HG02798 (cell line): ENCODE measurements at regions not wholly inside any gene's neighbourhood (a gene's known extent, or its start where the extent isn't known, plus 50 kb on each side); places are given as distances from the start of the nearest gene placed in this dataset.

Source experiments
- ATAC-seq: cut with Tn5 transposase; IDR thresholded peaks from one replicate; pipeline ENCODE4 v1.9.1; 2021; ENCODE audit warnings: mild to moderate bottlenecking; ENCODE audit not compliant: unreplicated experiment, poor library complexity

DNA sequence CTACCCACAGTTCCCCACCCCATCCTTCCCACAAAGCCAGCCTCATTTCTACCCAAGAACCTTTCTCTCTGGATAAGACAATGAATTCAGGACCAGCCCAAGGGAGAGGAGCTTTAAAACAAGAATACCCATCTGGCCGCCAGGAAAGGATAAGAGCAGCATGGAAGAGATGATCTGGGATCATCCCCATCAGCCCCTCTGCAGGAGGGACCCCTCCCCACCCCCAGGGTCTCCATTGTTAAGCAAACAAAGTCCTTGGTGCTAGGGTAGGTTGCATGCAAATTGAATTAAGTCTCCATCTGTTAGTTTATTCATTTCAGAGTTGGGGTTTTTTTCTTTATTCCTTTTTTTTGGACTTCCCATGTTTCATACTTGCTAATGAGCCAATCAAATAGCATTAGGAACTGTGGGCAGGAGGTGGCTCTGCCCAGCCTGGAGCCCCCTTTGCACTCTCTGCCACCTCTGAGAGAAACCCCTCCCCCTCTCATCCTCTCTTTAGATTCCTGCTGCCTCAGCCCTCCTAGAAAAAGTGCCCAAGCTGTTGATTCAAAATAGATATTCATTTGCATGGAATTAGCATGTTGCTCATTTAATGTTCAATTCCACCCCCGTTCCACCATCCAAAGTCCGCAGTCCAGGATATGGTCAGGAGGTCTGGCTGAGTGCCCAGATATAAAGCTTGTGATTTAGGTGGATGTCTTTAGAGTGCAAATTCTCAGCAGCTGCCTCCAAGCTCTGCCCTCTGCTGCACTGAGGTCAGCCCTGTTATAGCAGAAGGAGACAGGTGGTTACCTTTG lies 138.5 kb upstream of the NCAM1 start:
- ATAC-seq: no peak

DNA sequence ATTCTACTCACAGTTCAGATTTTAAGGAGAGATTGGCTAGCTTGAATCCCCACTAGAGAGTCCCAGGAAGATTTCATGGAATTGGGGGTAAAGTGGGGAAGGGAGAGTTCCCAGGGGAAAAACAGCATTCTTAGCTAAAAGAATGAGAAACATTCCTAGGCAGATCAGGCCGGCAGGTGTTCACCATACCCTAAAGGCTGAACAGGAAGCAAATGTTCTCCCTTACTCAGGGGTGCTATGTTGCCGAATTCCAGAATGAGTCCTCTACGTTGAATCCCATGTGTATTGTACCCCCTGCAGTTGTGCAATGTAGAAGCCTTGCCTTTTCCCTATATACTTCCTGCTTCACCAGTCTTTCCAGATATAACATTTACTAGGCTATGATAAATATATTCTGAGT lies 135.2 kb upstream of the NCAM1 start:
- no peak for ATAC-seq

DNA sequence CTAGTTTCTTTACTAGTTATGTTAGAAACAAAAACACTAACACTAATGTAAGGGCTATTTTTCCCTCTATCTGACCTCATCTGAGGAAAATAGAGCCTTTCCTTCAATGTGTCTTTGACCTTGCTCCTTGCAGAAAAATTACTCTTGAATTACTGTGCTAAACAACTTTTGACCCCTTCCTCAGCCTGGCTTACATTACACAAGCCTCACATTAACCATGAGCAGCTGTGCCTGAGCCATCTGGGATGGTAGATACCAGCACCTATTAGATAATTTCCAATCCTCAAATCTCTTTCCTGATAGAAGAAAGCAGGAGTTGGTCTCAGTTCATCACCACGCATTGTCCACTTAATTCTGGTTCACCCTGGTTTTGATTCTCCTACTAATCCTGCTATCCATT lies 134.4 kb upstream of the NCAM1 start:
- no peak for ATAC-seq

DNA sequence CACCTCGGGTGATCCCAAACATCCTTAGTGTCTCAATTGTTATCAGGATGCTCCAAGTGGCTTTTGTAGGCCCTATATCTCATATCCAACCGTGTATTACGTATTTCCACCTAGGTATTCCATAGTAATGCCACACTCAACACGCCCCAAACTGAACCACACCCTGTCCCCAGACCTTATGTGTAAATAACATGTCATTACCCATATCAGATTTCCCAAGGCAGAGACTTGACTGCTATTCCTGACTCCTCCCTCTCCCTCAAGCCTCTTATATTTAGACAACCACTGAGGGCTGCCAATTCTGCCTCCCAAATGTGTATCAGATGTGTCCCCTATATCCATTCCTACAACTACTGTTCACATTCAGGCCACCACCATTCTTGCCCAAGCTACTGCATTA lies 132.8 kb upstream of the NCAM1 start:
- no peak for ATAC-seq

DNA sequence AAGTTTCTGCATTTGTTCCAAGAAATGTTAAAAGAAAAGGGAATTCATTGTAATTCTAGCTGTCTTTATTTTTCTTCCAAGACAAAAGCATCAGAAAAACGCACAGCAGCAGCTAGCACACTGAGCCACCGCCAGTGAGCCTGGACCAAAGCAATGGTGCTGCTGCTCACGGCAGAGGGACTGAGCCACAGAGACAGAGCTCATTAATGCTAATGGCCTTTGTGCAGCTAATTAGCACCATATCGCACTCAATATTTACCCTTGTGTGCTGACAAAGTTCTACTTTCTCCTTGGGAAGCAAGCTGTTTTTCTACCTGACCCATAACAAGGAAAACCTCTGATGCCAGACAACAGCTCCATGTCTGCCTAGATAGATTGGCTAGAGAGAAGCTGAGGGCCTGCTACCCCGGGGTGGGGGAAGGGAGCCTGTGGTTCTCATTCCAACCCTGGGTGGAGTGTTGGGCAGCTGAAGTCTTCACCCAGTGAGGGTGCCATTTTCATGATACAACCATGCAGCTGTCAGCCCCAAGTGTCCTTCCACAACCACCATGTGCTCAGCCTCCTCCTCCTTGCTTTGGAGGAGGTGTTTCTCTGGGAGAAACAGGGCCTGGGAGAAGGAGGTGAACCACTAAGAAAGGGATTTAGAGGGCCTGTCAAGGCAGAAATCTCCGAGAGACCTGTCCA lies 131.1 kb upstream of the NCAM1 start:
- no peak for ATAC-seq

DNA sequence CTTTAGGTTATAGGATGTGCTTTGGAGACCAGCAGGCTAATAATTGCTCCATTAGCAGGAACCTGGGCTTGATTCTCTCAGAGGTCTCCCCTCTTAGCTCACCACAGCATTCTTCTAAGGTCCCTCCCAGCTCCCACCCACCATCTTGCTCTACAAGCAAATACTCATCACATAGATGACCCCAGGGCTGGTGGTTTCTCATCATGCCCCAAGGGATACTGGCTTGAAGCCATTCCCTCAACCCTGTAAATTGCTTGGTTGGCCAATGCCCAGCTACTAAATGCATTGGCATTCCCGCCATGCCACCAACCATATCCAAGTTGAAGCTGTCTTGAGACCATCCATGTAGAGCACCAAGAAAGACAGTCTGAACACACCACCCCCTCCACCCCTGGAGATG lies 130.2 kb upstream of the NCAM1 start:
- ATAC-seq: no peak

DNA sequence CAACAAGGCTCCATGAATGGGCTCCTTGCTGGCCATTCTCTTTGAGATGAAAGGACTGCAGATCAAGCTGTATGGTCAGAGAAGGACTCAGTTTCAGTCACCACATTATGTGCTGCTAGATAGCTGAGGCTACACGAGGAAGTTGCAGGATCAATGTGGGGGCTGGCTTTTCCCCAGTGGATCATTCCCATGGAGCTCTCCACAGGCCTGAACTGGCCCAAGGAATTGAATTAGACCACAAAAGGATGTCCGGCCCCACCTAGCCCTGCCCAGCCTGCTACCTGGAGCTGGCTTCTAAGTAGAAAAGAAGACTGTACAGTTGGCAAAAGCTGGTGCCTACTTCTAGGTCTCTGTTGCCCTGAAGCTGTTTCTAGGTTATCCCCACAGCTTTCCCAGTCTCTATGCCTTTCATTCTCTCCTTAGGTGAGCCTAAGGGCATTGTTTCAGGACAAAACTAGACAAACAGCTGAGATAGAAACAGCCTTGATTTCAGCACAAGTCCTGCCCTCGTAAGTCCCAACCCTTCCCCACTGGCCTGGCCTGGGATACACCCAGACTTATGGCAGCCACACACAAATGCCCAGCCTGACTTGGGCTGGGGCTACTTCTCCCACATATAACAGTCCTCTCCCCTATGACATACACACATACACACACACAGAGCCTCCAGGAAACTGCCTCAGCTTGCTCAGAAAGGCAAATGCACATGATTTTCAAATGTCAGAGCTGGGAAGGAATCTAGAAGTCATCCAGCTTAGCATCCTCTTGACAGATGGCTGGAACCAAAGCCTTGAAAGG lies 129.1 kb upstream of the NCAM1 start:
- no peak for ATAC-seq

DNA sequence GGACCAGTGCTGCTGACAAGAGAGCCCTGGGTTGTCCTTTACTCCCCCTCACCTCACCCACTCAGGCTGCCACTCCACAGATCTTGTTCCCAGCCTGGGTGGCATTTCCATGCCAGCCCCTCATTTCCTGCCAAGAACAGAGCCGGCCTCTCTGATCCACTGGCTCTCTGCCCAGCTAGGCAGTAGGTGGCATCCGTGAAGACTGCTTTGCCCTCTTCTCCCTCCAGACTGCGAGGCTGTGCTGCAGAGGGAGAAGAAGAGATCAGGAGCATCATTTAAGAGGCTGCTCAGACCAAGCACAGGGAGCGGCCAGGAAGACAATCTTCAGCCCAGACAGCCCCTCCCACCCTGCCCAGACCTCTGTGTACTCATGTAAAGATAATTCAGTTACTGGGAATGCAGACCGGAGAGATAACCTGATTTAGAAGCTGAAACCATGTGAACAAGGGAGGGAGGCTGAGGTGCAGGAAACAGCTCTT lies 126.9 kb upstream of the NCAM1 start:
- ATAC-seq: no peak

DNA sequence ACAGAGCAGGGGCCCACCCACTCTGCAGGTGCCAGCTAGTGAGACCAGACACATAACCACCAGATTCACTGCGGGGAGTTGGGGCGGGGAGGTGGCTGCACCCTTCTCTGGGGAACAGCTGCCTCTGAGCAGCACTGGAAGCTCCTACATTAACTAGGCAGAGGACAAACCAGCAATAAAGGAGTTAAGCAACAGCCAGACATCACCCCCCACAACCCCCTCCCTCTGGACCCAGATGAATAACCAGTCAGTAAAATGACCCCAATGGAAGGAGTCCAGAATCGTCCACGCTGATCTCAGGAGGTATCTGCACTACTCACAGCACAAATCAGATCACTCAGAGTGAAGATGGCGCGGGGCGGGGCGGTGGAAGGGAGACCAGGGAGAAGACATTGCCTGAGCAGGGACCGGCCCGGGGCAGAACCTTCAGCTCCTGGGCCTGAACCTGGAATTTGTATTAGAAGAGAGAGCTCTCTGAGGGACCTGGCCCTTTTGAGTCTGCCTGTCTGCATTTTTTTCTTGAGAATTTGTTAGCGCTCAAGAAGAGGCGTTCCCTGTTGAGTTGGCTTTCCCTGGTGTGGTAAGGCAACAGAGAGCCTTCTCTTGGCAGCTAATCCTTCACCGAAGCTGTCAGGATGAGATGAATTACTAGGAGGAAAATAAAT lies 125.5 kb upstream of the NCAM1 start:
- no peak for ATAC-seq

DNA sequence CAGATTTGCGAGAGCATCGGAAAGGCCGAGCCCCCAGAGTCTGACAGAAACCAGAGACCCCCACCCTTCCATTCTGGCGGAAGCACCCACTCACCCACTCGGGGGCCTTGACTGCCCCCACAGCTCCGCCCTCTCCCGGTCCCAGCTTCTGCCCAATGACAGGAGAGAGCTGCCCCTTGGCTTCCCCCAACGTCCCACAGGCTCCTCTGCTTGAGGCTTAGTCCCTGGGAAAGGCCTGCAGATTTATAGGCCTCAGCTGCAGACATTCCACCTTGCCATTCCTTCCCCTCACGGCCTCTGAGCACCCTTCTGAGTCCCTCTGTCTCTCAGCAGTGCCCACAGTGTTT lies 125.0 kb upstream of the NCAM1 start:
- no peak for ATAC-seq

DNA sequence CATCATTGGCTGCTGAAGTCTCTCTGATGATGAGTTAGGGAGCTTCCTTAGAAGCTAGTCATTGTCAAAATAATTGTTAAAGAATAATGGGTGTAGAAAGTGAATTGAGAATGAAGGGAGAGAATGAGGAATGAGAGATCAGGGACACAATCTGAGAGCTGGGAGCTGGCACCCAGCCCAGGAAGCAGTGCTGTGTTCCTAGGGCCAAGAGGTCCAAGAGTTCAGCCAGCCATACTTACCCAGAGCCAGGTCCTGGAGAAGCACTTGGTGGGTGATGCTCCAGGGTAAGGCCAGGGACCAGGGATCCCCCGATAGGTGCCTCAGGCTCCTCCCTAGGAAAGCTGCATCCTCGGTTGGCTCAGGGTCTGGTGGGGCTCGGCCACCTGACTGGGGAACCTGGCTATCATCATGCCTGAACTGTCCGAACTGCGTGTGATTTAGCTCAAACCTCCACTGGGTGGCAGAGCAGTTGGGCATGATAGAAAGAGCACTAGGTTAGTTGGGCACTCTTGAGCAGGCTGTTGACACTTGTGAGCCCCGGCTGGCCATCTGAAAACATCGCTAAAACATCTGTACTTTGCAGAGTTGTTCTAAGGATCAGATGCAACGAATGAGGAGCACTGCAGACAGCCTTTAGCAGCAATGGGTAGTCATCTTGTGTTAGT lies 123.9 kb upstream of the NCAM1 start:
- ATAC-seq: no peak

DNA sequence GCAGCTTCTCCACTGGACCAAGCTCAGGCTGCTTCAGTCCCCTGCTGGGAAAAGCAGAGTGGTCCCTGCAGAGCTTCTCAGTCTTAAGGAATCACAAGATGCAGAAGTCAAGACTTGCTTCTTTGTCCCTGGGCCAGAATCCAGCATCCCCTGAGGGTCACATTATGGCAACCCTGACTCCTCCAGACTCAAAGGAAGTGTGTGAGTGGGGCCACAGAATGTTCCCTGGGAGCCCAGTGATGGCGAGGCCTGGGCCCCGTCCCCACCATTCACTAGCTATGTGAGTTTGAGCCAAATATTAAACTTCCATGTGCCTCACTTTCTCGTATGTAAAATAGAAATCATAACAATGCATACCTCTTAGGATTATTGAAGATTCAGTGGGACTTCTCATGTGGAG lies 122.2 kb upstream of the NCAM1 start:
- no peak for ATAC-seq

DNA sequence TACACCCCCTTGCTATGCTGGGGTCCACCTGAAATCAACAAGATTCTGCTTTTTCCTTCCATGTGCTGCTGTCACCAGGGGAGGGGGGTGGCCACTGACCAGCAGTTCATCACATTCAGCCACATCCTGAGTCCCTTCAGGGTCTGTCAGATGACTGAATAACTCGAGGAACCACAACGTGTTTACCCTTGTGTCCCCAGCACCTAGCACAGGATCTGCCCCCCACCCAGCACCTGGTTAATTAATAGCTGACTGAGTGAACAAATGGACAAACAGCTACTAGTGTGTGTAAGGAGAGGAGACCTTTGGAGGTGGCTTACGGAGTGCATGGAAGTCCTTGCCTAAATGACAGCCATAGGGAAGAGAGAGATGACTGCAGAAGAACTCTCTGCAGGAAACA lies 119.5 kb upstream of the NCAM1 start:
- no peak for ATAC-seq

DNA sequence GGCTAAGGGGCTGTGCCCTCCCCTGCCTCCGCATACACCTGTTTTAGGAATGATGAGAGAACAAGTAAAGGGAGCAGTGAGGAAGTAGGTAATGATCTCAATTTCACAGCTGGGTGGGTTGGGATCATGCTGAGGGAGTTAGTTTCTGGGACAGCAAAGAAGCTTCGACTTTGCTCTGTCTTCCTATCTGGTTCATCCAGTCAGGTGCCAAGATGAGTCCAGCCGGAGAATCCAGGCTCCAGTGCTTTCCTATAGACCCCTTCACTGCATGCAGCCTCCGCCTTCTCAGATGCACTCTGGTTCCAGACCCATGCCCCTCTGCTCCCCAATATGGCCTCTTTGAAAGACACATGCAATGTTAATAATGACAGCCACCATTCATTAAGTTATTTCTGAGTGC lies 119.1 kb upstream of the NCAM1 start:
- no peak for ATAC-seq

DNA sequence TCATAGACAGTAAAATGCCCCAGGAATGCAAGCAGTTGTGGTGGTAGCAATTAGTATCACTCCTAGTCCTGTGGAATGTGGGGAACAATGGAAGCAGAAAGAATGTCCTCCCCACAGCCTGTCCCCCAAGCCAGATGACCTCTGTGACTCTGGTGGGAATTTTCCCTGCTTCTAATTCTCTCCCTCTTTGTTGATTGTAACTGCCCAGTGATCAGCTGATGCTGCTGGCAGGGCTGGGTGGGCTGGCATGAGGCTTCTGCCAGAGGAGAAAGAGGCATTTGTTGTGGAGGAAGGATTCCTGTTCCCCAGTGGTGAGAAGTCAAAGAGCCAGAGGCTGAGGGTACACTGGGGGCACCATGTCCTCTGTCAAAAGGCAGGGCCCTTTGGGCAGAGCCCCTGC lies 116.7 kb upstream of the NCAM1 start:
- ATAC-seq: no peak

DNA sequence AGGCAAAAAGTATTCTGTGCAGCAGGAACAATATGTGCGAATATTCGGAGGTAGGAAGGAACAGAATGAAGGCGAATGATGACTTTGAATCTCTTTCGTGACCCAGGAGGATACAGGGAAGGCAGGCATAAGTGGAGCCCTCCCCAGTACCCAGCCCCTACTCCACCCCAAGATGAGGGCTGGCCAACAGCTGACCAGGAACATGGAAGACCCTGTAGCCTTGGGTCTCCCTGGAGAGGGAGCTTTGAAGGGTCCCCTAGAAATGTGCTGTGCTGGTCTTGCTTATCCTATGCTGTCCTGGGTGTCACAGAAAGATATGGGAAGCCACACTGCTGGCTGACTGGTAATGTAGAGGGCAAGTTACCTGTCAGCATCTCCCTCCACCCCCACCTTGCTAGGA lies 113.7 kb upstream of the NCAM1 start:
- no peak for ATAC-seq

DNA sequence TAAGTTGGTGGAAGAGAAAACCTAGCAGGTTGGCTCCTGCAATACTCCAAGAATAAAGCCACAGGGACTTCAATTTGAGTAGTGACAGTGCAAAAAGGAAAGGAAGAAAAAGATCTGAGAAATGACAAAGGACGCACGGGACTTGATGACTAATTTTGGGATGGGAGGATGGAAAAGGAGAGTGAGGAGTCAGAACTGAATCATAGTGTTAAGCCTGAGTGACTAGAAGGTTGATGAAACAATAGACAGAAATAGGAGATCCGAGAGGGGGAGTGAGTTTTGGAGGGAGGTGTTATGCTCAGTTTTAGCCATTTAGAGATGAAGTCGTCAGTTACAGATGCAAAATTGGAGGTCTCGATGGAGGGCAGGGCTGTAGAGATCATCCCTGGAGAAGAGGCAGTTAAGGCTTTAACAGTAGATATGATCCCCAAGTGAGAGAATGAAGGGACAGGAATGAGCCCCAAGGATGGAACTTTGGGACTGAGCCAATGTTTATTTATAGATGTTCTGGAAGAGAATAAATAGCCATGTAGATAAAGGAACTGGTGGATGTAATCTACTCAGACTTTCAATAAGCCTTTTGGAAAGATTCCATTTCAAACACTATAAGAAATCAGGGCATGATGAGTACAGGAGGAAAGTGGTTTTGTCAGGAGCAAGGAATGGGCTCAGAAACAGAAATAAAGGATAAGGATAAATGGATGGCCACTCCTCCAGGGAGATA lies 108.9 kb upstream of the NCAM1 start:
- ATAC-seq: no peak

DNA sequence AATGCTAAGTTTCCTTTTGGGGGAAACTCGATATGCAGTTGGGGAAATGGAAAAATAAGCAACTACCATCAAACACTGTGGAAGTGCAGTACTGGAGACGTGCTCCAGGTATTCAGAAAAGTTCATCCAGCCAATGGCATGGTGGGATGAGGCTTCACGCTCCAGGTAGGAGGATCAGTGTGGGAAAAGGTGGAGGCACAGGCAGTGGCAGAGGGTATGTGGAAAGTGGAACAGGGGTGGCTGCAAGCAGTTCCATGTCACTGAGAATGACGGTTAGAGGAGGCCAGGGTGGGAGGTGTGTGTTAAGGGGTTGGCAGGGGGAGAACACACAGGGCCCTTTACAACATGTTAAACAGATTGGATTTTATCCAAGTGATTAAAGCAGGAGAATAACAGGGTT lies 105.1 kb upstream of the NCAM1 start:
- ATAC-seq: no peak

DNA sequence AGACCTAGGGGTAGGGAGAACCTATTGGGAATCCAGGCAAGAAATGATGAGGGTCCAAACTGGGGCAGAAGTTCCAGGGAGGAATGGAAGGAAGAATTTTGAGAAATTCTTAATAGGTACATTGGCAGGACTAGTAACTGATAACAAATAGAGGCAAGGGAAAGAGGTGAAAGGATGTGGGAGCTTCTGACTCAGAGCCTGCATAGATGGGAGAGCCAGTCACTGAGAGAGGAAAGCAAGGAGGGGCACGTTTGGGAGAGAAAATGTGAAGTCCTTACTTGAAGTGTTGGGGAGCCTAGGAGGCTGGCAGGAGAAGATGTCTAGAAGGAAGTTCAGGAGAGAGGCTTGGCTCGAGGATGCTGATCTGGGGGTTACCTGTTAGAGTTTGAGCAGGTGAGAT lies 104.6 kb upstream of the NCAM1 start:
- ATAC-seq: no peak
